ENCODE measurements at regions not wholly inside any gene's neighbourhood (a gene's known extent, or its start where the extent isn't known, plus 50 kb on each side); places are given as distances from the start of the nearest gene placed in this dataset.

GRCh38 chr5:31131381-31131891, 62.0 kb upstream of the CDH6 start:
- H3K9me3 ChIP-seq (ENCODE audit: low read length), result no peaks in the 10 kb centered on the region
- no peaks in the 10 kb centered on the region for H4K20me1 ChIP-seq (ENCODE audit: insufficient read depth, low read length)
- ChIA-PET CTCF (ENCODE audit: unreplicated experiment) (no interaction called here), POLR2A (interaction anchor here (0.7 kb wide), 1 partner anchor 1981 kb away, joined by 3 read pairs; no protein-coding TSS in a partner anchor)
- H2AFZ ChIP-seq (ENCODE audit: low read length), result no peak overlapping the region
- H3K4me1 ChIP-seq (ENCODE audit: insufficient read depth, low read length, poor library complexity, severe bottlenecking), result no peaks in the 10 kb centered on the region
- no peaks in the 10 kb centered on the region for H3K9me2 ChIP-seq (ENCODE audit: insufficient read depth, low read length)
- DNase-seq (ENCODE audit: low spot score), result no peak
- intact Hi-C loops (cut with micrococcal nuclease; ENCODE audit: unreplicated experiment), result no loop called here
- H3K4me2 ChIP-seq (ENCODE audit: low read length), result no peak overlapping the region
- no TSS peak for BruUV-seq (replicated peaks)
- no peak overlapping the region for H3K4me3 ChIP-seq (ENCODE audit: low read depth, low read length, poor library complexity, severe bottlenecking)
- no peaks in the 10 kb centered on the region for H3K79me2 ChIP-seq (ENCODE audit: insufficient read depth, low read depth, low read length)
- no peaks in the 10 kb centered on the region for H3K36me3 ChIP-seq (ENCODE audit: insufficient read depth, low read length)
- H3K27ac ChIP-seq (ENCODE audit: low read depth, low read length, poor library complexity, severe bottlenecking), result no peak overlapping the region
- no peak for TF ChIP-seq CTCF (conservative IDR thresholded peaks at IDR 0.05; ENCODE audit: low read length)
- TF ChIP-seq EZH2phosphoT487 (IDR thresholded peaks at IDR 0.05; ENCODE audit: borderline replicate concordance, low read depth, low read length), result no peak

GRCh38 chr5:31130676-31131075, 62.8 kb upstream of the CDH6 start:
- Histone ChIP-seq H4K20me1 (ENCODE audit: insufficient read depth, low read length) (no peaks in the 10 kb centered on the region), H3K4me3 (ENCODE audit: low read depth, low read length, poor library complexity, severe bottlenecking) (no peak overlapping the region), H2AFZ (ENCODE audit: low read length) (no peak overlapping the region), H3K9me2 (ENCODE audit: insufficient read depth, low read length) (no peaks in the 10 kb centered on the region), H3K4me1 (ENCODE audit: insufficient read depth, low read length, poor library complexity, severe bottlenecking) (no peaks in the 10 kb centered on the region), H3K9me3 (ENCODE audit: low read length) (no peaks in the 10 kb centered on the region), H3K36me3 (ENCODE audit: insufficient read depth, low read length) (no peaks in the 10 kb centered on the region), H3K79me2 (ENCODE audit: insufficient read depth, low read depth, low read length) (no peaks in the 10 kb centered on the region), H3K4me2 (ENCODE audit: low read length) (no peak overlapping the region), H3K27ac (ENCODE audit: low read depth, low read length, poor library complexity, severe bottlenecking) (no peak overlapping the region)
- no peak for TF ChIP-seq EZH2phosphoT487 (IDR thresholded peaks at IDR 0.05; ENCODE audit: borderline replicate concordance, low read depth, low read length)
- TF ChIP-seq CTCF (conservative IDR thresholded peaks at IDR 0.05; ENCODE audit: low read length), result no peak
- DNase-seq (ENCODE audit: low spot score), result no peak
- no TSS peak for BruUV-seq (replicated peaks)
- intact Hi-C loops (cut with micrococcal nuclease; ENCODE audit: unreplicated experiment), result no loop called here
- POLR2A ChIA-PET, result interaction anchor here (0.6 to 0.7 kb wide), 2 partner anchors 1004 to 1981 kb away, joined by 3 to 4 read pairs; no protein-coding TSS in a partner anchor
- CTCF ChIA-PET (ENCODE audit: unreplicated experiment), result no interaction called here

- no peaks in the 10 kb centered on the region for H3K9me3 ChIP-seq (ENCODE audit: low read length)
- no peaks in the 10 kb centered on the region for H3K36me3 ChIP-seq (ENCODE audit: insufficient read depth, low read length)
- no peak overlapping the region for H3K4me3 ChIP-seq (ENCODE audit: low read depth, low read length, poor library complexity, severe bottlenecking)
- DNase-seq (ENCODE audit: low spot score), result no peak
- no peak overlapping the region for H3K4me2 ChIP-seq (ENCODE audit: low read length)
- H3K27ac ChIP-seq (ENCODE audit: low read depth, low read length, poor library complexity, severe bottlenecking), result no peak overlapping the region
- TF ChIP-seq EZH2phosphoT487 (IDR thresholded peaks at IDR 0.05; ENCODE audit: borderline replicate concordance, low read depth, low read length) (no peak), CTCF (conservative IDR thresholded peaks at IDR 0.05; ENCODE audit: low read length) (no peak)
- no peak overlapping the region for H2AFZ ChIP-seq (ENCODE audit: low read length)
- intact Hi-C loops (cut with micrococcal nuclease; ENCODE audit: unreplicated experiment), result no loop called here
- H4K20me1 ChIP-seq (ENCODE audit: insufficient read depth, low read length), result no peaks in the 10 kb centered on the region
- CTCF ChIA-PET (ENCODE audit: unreplicated experiment), result no interaction called here
- no peaks in the 10 kb centered on the region for H3K4me1 ChIP-seq (ENCODE audit: insufficient read depth, low read length, poor library complexity, severe bottlenecking)
- no peaks in the 10 kb centered on the region for H3K9me2 ChIP-seq (ENCODE audit: insufficient read depth, low read length)
- no peaks in the 10 kb centered on the region for H3K79me2 ChIP-seq (ENCODE audit: insufficient read depth, low read depth, low read length)
- POLR2A ChIA-PET, result interaction anchor here (0.5 kb wide), 1 partner anchor 248 kb away, joined by 3 read pairs; no protein-coding TSS in a partner anchor
- no TSS peak for BruUV-seq (replicated peaks)
These were observed 68.7 kb upstream of the CDH6 start for GRCh38 chr5:31124651-31125305.

All from OCI-LY7 (cell line).